Chondrocyte (in vitro differentiated cells): ENCODE measurements at regions not wholly inside any gene's neighbourhood (a gene's known extent, or its start where the extent isn't known, plus 50 kb on each side); places are given as distances from the start of the nearest gene placed in this dataset.

Source experiments
- DNase-seq: peaks from one replicate; pipeline ENCODE4 v3.0.0; 2021; ENCODE audit warnings: mixed read lengths, low spot score
- H3K27ac Mint-ChIP-seq: one replicate; pipeline ENCODE4 v1.8.0; 2021; ENCODE audit warnings: mild to moderate bottlenecking, moderate library complexity, mixed read lengths; ENCODE audit not compliant: unreplicated experiment
- H3K27me3 Mint-ChIP-seq: 2 replicates; pipeline ENCODE4 v1.8.0; 2021; ENCODE audit warnings: low read depth, mixed read lengths
- H3K36me3 Mint-ChIP-seq: 2 replicates; pipeline ENCODE4 v1.8.0; 2021; ENCODE audit warnings: low read depth, mixed read lengths
- H3K4me1 Mint-ChIP-seq: 2 replicates; pipeline ENCODE4 v1.8.0; 2021; ENCODE audit warnings: low read depth, mild to moderate bottlenecking, mixed read lengths
- H3K4me3 Mint-ChIP-seq: one replicate; pipeline ENCODE4 v1.8.0; 2021; ENCODE audit warnings: mild to moderate bottlenecking, moderate library complexity, mixed read lengths; ENCODE audit not compliant: unreplicated experiment
- H3K9me3 Mint-ChIP-seq: 2 replicates; pipeline ENCODE4 v1.8.0; 2021; ENCODE audit warnings: low read depth, mixed read lengths
- TF ChIP-seq, protein P1 (sequence below): fragments of 200-600 bp; sonication (generic); IDR thresholded peaks from 2 replicates; pipeline ENCODE4 v1.5.0; 2021; ENCODE audit warnings: antibody characterized with exemption, mild to moderate bottlenecking, moderate library complexity

DNA sequence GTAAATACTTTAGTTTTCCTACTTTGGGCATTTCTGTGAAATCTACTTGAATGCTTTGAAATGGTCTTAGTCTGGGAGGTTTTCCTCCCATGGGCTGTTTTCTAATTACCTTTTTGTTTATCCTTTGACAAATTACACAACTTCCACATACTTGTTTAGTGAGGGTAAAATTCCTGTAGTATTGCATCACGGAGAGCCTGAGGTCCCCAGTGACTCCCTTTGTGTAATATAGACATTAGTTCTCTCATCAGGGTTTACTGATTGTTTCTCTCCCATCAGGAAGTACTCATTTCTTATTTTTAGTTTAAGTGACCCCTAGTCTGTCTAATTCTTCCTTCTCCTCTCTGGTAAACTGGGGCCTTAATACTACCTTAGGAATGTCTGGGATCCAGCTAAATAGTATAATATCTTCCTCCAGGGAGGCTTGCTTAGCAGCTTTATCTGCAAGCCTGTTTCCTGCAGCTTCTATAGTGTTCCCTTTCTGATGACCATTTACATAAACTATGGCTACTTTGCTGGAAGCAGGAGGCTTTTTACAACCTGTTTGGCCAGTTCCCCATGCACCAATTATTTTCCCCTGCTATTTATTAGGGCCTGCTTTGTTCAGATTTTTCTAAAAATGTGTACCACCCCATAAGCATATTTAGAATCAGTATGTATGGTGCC is 87.2 kb upstream of the XCR1 start:
- H3K27me3 Mint-ChIP-seq: no peaks in the 10 kb centered on the region
- TF ChIP-seq, protein P1, sequence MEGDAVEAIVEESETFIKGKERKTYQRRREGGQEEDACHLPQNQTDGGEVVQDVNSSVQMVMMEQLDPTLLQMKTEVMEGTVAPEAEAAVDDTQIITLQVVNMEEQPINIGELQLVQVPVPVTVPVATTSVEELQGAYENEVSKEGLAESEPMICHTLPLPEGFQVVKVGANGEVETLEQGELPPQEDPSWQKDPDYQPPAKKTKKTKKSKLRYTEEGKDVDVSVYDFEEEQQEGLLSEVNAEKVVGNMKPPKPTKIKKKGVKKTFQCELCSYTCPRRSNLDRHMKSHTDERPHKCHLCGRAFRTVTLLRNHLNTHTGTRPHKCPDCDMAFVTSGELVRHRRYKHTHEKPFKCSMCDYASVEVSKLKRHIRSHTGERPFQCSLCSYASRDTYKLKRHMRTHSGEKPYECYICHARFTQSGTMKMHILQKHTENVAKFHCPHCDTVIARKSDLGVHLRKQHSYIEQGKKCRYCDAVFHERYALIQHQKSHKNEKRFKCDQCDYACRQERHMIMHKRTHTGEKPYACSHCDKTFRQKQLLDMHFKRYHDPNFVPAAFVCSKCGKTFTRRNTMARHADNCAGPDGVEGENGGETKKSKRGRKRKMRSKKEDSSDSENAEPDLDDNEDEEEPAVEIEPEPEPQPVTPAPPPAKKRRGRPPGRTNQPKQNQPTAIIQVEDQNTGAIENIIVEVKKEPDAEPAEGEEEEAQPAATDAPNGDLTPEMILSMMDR: no peak
- H3K4me3 Mint-ChIP-seq: no peak overlapping the region
- no peak overlapping the region for H3K27ac Mint-ChIP-seq
- no peaks in the 10 kb centered on the region for H3K36me3 Mint-ChIP-seq
- H3K4me1 Mint-ChIP-seq: peaks cover 10% of the 10 kb centered on the region
- DNase-seq: no peak
- peaks cover 11% of the 10 kb centered on the region for H3K9me3 Mint-ChIP-seq

DNA sequence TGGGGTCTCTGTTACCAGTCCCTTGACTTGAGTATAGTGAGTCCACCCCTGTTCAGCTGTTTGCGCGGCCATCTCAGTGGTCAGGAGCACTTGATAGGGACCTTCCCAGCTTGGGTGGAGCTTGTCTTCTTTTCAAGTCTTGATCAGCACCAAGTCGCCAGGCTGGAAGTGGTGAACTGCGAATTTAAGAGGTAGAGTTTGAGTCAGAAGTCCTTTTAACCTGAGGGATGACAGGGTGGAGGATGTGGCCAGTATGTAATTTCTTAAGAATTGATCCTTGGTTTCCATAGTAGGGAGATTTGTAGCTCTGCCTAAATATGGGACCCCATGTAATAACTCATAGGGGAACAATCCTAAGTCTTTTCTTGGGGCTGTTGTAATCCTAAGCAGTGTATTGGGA is 86.3 kb upstream of the XCR1 start:
- Mint-ChIP-seq H3K9me3 (peaks cover 11% of the 10 kb centered on the region), H3K27ac (no peak overlapping the region), H3K27me3 (no peaks in the 10 kb centered on the region), H3K4me1 (peaks cover 10% of the 10 kb centered on the region), H3K4me3 (no peak overlapping the region), H3K36me3 (no peaks in the 10 kb centered on the region)
- no peak for DNase-seq
- TF ChIP-seq, protein P1: no peak

DNA sequence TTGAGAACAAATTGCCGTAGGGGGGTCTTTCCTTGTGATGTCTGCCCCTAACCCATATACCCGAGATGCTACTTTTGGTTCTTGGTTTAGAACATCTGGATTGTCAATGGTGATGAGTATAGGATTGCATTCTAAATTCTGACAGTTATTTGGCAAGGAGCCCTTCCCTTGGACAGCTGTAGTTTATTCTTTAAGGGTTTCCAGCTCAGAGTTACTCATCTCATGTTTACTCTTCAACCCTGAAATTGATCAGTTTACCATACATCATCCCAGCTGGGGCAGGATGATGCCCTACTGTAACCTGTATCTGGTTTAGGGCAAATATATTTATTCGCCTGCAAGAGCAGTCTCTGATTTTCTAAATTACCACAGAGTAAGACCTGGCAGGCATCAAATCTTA is 85.7 kb upstream of the XCR1 start:
- Mint-ChIP-seq H3K27ac (no peak overlapping the region), H3K4me3 (no peak overlapping the region), H3K36me3 (no peaks in the 10 kb centered on the region), H3K4me1 (peaks cover 15% of the 10 kb centered on the region), H3K9me3 (peaks cover 11% of the 10 kb centered on the region), H3K27me3 (no peaks in the 10 kb centered on the region)
- TF ChIP-seq, protein P1: no peak
- no peak for DNase-seq

DNA sequence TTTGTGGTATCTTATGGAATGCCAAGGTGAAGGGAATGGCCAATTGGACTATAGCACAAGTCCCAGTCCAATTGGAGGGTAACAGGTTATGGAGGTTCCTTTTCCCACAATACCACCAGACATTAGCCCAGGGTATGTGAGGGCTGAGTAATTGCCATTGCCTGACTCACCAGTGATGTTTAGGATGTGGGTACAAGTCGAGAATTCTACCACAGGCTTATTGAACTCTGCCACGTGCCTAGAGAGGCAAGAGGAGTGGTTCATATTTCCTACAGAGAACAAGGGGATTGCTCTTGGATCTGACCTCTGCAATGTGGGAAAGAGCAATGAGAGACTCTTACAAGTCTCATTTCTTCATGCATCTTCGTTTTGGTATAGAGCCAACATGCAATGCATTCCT is 85.0 kb upstream of the XCR1 start:
- H3K4me3 Mint-ChIP-seq: no peak overlapping the region
- no peaks in the 10 kb centered on the region for H3K27me3 Mint-ChIP-seq
- TF ChIP-seq, protein P1: no peak
- peaks cover 15% of the 10 kb centered on the region for H3K4me1 Mint-ChIP-seq
- no peak for DNase-seq
- H3K9me3 Mint-ChIP-seq: peaks cover 11% of the 10 kb centered on the region
- H3K27ac Mint-ChIP-seq: no peak overlapping the region
- H3K36me3 Mint-ChIP-seq: no peaks in the 10 kb centered on the region

DNA sequence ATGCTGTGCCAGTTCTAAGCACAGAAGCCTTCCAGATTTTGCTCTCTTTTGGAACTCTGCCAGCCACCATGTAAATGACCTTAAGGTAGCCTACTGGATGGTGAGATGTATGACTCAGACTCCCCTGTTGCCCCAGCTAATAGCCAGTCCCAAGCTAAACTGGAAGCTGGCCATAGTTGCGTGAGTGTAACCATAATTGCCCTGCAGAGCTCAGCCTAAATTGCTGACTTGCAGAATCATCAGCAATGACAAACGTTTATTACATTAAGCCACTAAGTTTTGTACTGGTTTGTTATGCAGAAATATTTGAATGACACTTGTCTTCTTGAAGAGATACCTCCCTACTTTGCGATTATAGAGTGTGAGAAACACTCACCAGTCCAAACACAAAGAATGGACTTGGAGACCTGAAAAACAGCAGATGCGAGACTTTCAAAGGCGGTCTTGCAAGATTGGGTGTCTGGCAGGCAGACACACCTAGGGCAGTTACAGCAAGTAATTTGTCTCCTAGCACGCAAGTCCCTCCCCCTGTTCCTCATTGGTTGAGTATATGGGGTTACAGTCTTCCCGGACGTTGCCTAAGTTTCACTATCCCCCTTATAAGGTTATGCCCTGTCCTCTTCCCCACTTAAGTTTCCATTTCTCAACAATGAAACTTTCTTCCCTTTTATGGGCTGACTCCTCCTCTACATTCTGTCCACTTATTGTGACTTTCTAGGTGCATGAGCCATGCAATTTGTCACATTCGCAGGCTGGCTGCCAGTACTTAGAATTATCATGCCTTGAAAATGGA is 83.6 kb upstream of the XCR1 start:
- Mint-ChIP-seq H3K4me3 (no peak overlapping the region), H3K27ac (no peak overlapping the region), H3K4me1 (peaks cover 15% of the 10 kb centered on the region), H3K36me3 (no peaks in the 10 kb centered on the region), H3K9me3 (peaks cover 11% of the 10 kb centered on the region), H3K27me3 (peaks cover 2% of the 10 kb centered on the region)
- no peak for DNase-seq
- TF ChIP-seq, protein P1: no peak
